Liver (tissue), 7 donors: ENCODE measurements at regions not wholly inside any gene's neighbourhood (a gene's known extent, or its start where the extent isn't known, plus 50 kb on each side); places are given as distances from the start of the nearest gene placed in this dataset.

Experiments used
- DNase-seq: peaks from one replicate; pipeline ENCODE4 v3.0.0-alpha.2; 2017; ENCODE audit warnings: low spot score
- H3K27ac ChIP-seq, 2 donors: one replicate each; pipeline ENCODE4 v1.7.0; 2013; ENCODE audit warnings: inconsistent platforms in 2 of 2, low read length in 2 of 2, control low read depth in 1 of 2, low read depth in 1 of 2, mild to moderate bottlenecking in 1 of 2
- H3K27me3 ChIP-seq, 4 donors: one replicate each; pipeline versions ENCODE4 v1.6.1 to v1.7.0; 2013; ENCODE audit warnings: low read length in 3 of 4, inconsistent platforms in 1 of 4, mild to moderate bottlenecking in 1 of 4, moderate library complexity in 1 of 4; ENCODE audit not compliant: control insufficient read depth in 4 of 4, insufficient read depth in 4 of 4
- H3K36me3 ChIP-seq, 4 donors: one replicate each; pipeline versions ENCODE4 v1.6.1 to v1.7.0; 2013; ENCODE audit warnings: low read length in 3 of 4, mild to moderate bottlenecking in 3 of 4, low read depth in 1 of 4, moderate library complexity in 1 of 4; ENCODE audit not compliant: control insufficient read depth in 4 of 4, insufficient read depth in 3 of 4
- H3K4me1 ChIP-seq, 4 donors: one replicate each; pipeline versions ENCODE4 v1.6.1 to v1.7.0; 2013; ENCODE audit warnings: low read length in 3 of 4, mild to moderate bottlenecking in 3 of 4, moderate library complexity in 1 of 4; ENCODE audit not compliant: control insufficient read depth in 4 of 4, insufficient read depth in 4 of 4
- H3K4me3 ChIP-seq, 3 donors: one replicate each; pipeline versions ENCODE4 v1.6.1 to v1.7.0; 2013; ENCODE audit warnings: low read length in 3 of 3, control low read depth in 1 of 3, low read depth in 1 of 3, mild to moderate bottlenecking in 1 of 3
- H3K9ac ChIP-seq, 2 donors: one replicate each; pipeline ENCODE4 v1.7.0; 2013; ENCODE audit warnings: low read length in 2 of 2, mild to moderate bottlenecking in 2 of 2, moderate library complexity in 2 of 2, control low read depth in 1 of 2, low read depth in 1 of 2
- H3K9me3 ChIP-seq, 4 donors: one replicate each; pipeline versions ENCODE4 v1.6.1 to v1.7.0; 2013; ENCODE audit warnings: low read length in 3 of 4; ENCODE audit not compliant: control insufficient read depth in 4 of 4
- EGR1 ChIP-seq, 2 donors: IDR thresholded peaks; 2 replicates each; pipeline ENCODE4 v1.6.1; 2016 to 2018; ENCODE audit warnings: antibody characterized with exemption in 2 of 2, low read depth in 2 of 2
- FOXA1 ChIP-seq: IDR thresholded peaks from 2 replicates; pipeline ENCODE4 v1.6.1; 2016; ENCODE audit warnings: antibody characterized with exemption
- FOXA2 ChIP-seq: IDR thresholded peaks from 2 replicates; pipeline ENCODE4 v1.6.1; 2016; ENCODE audit warnings: antibody characterized with exemption
- GABPA ChIP-seq, 2 donors: IDR thresholded peaks in 1 of 2; conservative IDR thresholded peaks in 1 of 2; 2 replicates each; pipeline ENCODE4 v1.6.1; 2016; ENCODE audit warnings: antibody characterized with exemption in 2 of 2, mild to moderate bottlenecking in 1 of 2, moderate library complexity in 1 of 2
- HNF4A ChIP-seq, 2 donors: conservative IDR thresholded peaks; 2 replicates each; pipeline ENCODE4 v1.6.1; 2016; ENCODE audit warnings: antibody characterized with exemption in 2 of 2, mild to moderate bottlenecking in 2 of 2
- HNF4G ChIP-seq: IDR thresholded peaks from 2 replicates; pipeline ENCODE4 v1.6.1; 2016; ENCODE audit warnings: antibody characterized with exemption
- JUND ChIP-seq, 2 donors: IDR thresholded peaks; 2 replicates each; pipeline ENCODE4 v1.6.1; 2016; ENCODE audit warnings: antibody characterized with exemption in 2 of 2
- NR2F2 ChIP-seq: IDR thresholded peaks from 2 replicates; pipeline ENCODE4 v1.6.1; 2016; ENCODE audit warnings: antibody characterized with exemption
- RAD21 ChIP-seq, 2 donors: IDR thresholded peaks; 2 replicates each; pipeline ENCODE4 v1.6.1; 2016; ENCODE audit warnings: antibody characterized with exemption in 2 of 2, mild to moderate bottlenecking in 2 of 2
- SP1 ChIP-seq: IDR thresholded peaks from 2 replicates; pipeline ENCODE4 v1.6.1; 2018; ENCODE audit warnings: antibody characterized with exemption, mild to moderate bottlenecking
- TAF1 ChIP-seq: conservative IDR thresholded peaks from 2 replicates; pipeline ENCODE4 v1.6.1; 2016; ENCODE audit warnings: antibody characterized with exemption, mild to moderate bottlenecking
- YY1 ChIP-seq: IDR thresholded peaks from 2 replicates; pipeline ENCODE4 v1.6.1; 2016; ENCODE audit warnings: antibody characterized with exemption, mild to moderate bottlenecking
- WGBS: extraction: QIAGEN DNeasy Blood & Tissue Kit; methylation state at CpG from one replicate; pipeline ENCODE4 v1.1.7; 2013; 5-methylcytosine and 5-hydroxymethylcytosine counted together
- TF ChIP-seq, protein P1 (sequence below): IDR thresholded peaks from 2 replicates; pipeline ENCODE4 v1.6.1; 2016; ENCODE audit warnings: antibody characterized with exemption
- TF ChIP-seq, protein P2 (sequence below): IDR thresholded peaks from 2 replicates; pipeline ENCODE4 v1.6.1; 2016; ENCODE audit warnings: antibody characterized with exemption
- TF ChIP-seq, protein P3 (sequence below): IDR thresholded peaks from 2 replicates; pipeline ENCODE4 v1.6.1; 2016; ENCODE audit warnings: antibody characterized with exemption
- TF ChIP-seq, protein P4 (sequence below): IDR thresholded peaks from 2 replicates; pipeline ENCODE4 v1.6.1; 2016; ENCODE audit warnings: antibody characterized with exemption, mild to moderate bottlenecking
- donor health status: healthy.
- donor health status: healthy.
- donor health status: healthy.
- donor health status: healthy.

DNA sequence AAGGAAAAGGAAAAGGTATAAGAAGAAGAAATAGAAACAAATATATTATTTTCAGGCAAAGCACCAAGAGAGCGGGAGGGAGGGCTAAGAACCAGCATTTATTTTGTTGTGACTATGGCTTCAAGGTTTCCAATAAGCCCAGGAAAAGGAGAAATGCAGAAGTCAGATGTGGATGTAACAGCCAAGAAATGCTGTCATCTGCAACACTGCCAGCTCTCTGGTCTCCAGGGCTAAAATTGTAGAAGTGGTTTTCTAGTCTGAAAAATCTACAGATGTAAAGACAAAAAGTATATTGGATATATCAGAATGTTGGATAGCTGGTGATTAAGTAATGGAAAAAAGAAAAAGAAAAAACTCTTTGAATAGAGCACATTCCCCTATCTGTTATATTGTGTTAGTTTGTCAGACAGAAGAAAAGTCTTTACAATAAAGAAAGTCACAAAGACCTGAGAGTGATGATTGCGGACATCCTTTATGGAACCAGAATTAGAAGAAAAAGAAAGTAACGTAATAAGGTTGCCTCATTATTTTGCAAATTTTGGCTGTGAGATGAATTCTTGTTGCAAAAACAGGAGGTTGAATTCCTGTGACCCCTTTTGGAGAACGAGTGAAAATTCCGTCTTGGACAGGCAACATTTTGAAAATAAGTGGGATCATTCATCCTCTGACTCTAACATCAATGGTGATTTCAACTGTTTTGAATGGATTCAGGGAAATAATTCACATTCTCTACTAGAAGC is 938.1 kb downstream of the TTLL7 start:
- Histone ChIP-seq H3K27me3 (no peaks in the 10 kb centered on the region), H3K9me3 (no peaks in the 10 kb centered on the region), H3K9ac (no peak overlapping the region), H3K4me3 (no peak overlapping the region), H3K4me1 (peaks cover 0 to 5% (median 0%) of the 10 kb centered on the region in 4 donors), H3K27ac (no peak overlapping the region), H3K36me3 (no peaks in the 10 kb centered on the region)
- no peak for DNase-seq
- TF ChIP-seq SP1, result no peak
- TF ChIP-seq FOXA1, result no peak
- no peak for TF ChIP-seq TAF1
- TF ChIP-seq, protein P1, sequence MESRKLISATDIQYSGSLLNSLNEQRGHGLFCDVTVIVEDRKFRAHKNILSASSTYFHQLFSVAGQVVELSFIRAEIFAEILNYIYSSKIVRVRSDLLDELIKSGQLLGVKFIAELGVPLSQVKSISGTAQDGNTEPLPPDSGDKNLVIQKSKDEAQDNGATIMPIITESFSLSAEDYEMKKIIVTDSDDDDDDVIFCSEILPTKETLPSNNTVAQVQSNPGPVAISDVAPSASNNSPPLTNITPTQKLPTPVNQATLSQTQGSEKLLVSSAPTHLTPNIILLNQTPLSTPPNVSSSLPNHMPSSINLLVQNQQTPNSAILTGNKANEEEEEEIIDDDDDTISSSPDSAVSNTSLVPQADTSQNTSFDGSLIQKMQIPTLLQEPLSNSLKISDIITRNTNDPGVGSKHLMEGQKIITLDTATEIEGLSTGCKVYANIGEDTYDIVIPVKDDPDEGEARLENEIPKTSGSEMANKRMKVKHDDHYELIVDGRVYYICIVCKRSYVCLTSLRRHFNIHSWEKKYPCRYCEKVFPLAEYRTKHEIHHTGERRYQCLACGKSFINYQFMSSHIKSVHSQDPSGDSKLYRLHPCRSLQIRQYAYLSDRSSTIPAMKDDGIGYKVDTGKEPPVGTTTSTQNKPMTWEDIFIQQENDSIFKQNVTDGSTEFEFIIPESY, result no peak
- TF ChIP-seq FOXA2, result no peak
- TF ChIP-seq, protein P2, sequence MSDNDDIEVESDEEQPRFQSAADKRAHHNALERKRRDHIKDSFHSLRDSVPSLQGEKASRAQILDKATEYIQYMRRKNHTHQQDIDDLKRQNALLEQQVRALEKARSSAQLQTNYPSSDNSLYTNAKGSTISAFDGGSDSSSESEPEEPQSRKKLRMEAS, result no peak
- no peak for TF ChIP-seq JUND (IDR thresholded peaks at IDR 0.05)
- TF ChIP-seq GABPA (IDR thresholded peaks at IDR 0.05 in 1 of 2, conservative IDR thresholded peaks at IDR 0.05 in 1 of 2), result no peak
- no peak for TF ChIP-seq HNF4G
- WGBS, result 89% methylated on average over 5 of the region's 5 CpGs

DNA sequence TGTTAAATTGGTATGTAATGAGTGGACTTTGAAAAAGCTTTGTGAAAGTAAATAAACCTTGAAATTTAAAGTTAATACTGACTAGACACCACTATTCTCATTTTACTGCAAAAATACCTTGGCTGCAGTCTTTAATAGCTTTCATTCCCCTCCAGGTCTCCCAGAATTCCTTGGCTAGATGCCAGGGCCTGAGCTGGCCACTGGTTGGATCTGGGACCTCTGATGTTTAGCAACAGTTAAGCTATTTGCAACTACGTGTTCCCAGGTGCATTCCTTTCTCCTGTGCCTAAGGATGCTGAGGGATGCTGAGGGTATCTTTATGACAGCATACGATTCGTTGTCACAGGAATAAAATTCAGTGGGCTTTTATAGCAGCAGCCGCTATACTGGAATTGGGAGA is 938.7 kb downstream of the TTLL7 start:
- Histone ChIP-seq H3K36me3 (no peaks in the 10 kb centered on the region), H3K4me3 (no peak overlapping the region), H3K27me3 (no peaks in the 10 kb centered on the region), H3K27ac (no peak overlapping the region), H3K9me3 (no peaks in the 10 kb centered on the region), H3K9ac (no peak overlapping the region), H3K4me1 (peaks cover 0 to 5% (median 0%) of the 10 kb centered on the region in 4 donors)
- WGBS, result 91% methylated on average over 4 of the region's 4 CpGs
- TF ChIP-seq SP1 (no peak), EGR1 (IDR thresholded peaks at IDR 0.05; ENCODE audit: low read depth in 2 of 2) (no peak), TAF1 (no peak), FOXA1 (no peak), JUND (IDR thresholded peaks at IDR 0.05) (no peak), HNF4A (conservative IDR thresholded peaks at IDR 0.05) (no peak), FOXA2 (no peak)
- TF ChIP-seq, protein P3, sequence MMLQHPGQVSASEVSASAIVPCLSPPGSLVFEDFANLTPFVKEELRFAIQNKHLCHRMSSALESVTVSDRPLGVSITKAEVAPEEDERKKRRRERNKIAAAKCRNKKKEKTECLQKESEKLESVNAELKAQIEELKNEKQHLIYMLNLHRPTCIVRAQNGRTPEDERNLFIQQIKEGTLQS, result no peak
- TF ChIP-seq, protein P1, result no peak
- DNase-seq, result no peak

DNA sequence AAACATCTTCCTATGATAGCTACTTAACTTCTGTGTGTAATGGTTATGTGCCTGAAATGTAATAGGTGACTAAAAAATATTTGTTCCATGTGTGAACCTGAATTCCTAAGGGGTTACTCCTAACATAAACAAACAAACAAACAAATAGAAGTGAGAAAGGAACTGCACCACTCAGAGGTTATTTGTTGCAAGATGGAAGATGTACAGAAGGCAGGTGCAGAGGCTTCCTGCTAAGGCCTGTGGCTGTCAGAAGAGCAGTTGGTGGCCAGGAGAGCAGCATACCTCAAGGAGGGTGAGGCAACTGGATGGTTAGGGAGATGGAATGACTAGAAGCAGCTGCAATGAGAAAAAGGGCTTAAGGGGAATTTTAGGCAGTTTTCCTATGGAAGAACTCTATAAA is 940.6 kb downstream of the TTLL7 start:
- Histone ChIP-seq H3K4me3 (no peak overlapping the region), H3K9me3 (no peaks in the 10 kb centered on the region), H3K4me1 (no peaks in the 10 kb centered on the region), H3K27me3 (no peaks in the 10 kb centered on the region), H3K36me3 (no peaks in the 10 kb centered on the region), H3K9ac (no peak overlapping the region), H3K27ac (no peak overlapping the region)
- no peak for TF ChIP-seq SP1
- TF ChIP-seq NR2F2, result no peak
- TF ChIP-seq GABPA (IDR thresholded peaks at IDR 0.05 in 1 of 2, conservative IDR thresholded peaks at IDR 0.05 in 1 of 2), result no peak
- TF ChIP-seq, protein P4, sequence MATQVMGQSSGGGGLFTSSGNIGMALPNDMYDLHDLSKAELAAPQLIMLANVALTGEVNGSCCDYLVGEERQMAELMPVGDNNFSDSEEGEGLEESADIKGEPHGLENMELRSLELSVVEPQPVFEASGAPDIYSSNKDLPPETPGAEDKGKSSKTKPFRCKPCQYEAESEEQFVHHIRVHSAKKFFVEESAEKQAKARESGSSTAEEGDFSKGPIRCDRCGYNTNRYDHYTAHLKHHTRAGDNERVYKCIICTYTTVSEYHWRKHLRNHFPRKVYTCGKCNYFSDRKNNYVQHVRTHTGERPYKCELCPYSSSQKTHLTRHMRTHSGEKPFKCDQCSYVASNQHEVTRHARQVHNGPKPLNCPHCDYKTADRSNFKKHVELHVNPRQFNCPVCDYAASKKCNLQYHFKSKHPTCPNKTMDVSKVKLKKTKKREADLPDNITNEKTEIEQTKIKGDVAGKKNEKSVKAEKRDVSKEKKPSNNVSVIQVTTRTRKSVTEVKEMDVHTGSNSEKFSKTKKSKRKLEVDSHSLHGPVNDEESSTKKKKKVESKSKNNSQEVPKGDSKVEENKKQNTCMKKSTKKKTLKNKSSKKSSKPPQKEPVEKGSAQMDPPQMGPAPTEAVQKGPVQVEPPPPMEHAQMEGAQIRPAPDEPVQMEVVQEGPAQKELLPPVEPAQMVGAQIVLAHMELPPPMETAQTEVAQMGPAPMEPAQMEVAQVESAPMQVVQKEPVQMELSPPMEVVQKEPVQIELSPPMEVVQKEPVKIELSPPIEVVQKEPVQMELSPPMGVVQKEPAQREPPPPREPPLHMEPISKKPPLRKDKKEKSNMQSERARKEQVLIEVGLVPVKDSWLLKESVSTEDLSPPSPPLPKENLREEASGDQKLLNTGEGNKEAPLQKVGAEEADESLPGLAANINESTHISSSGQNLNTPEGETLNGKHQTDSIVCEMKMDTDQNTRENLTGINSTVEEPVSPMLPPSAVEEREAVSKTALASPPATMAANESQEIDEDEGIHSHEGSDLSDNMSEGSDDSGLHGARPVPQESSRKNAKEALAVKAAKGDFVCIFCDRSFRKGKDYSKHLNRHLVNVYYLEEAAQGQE, result no peak
- no peak for TF ChIP-seq RAD21 (IDR thresholded peaks at IDR 0.05)
- no peak for TF ChIP-seq HNF4A (conservative IDR thresholded peaks at IDR 0.05)
- TF ChIP-seq, protein P3, result no peak
- TF ChIP-seq FOXA1, result no peak
- TF ChIP-seq, protein P1, result no peak
- no peak for TF ChIP-seq FOXA2
- TF ChIP-seq YY1, result no peak
- no peak for DNase-seq
